ENCODE measurements at regions not wholly inside any gene's neighbourhood (a gene's known extent, or its start where the extent isn't known, plus 50 kb on each side); places are given as distances from the start of the nearest gene placed in this dataset.

- TF ChIP-seq TCF12 (IDR thresholded peaks at IDR 0.05) (no peak), TCF12 (CRISPR knock-in tag; IDR thresholded peaks at IDR 0.05) (no peak), ZNF652 (CRISPR knock-in tag; IDR thresholded peaks at IDR 0.05; ENCODE audit: borderline replicate concordance, low read depth) (no peak), SSRP1 (CRISPR knock-in tag; IDR thresholded peaks at IDR 0.05) (no peak), CTCF (CRISPR knock-in tag; IDR thresholded peaks at IDR 0.05) (no peak), ZNF329 (CRISPR knock-in tag; IDR thresholded peaks at IDR 0.05; ENCODE audit: low read depth) (no peak), KDM5A (IDR thresholded peaks at IDR 0.05; ENCODE audit: borderline replicate concordance, low read length) (no peak), ETV6 (CRISPR knock-in tag; conservative IDR thresholded peaks at IDR 0.05) (no peak), SRSF9 (IDR thresholded peaks at IDR 0.05; ENCODE audit: borderline replicate concordance, insufficient read depth, low read depth, low read length, poor library complexity, severe bottlenecking) (no peak), ZNF776 (CRISPR knock-in tag; IDR thresholded peaks at IDR 0.05) (no peak), POLR2A (IDR thresholded peaks at IDR 0.05; ENCODE audit: insufficient read depth in 1 of 2, low read depth in 2 of 2, low read length in 2 of 2) (no peak), EHMT2 (IDR thresholded peaks at IDR 0.05; ENCODE audit: borderline replicate concordance, low read depth, low read length) (no peak)
Observed at GRCh38 chr10:29916669-29917068, 142.7 kb downstream of the JCAD start.
